Glomerular visceral epithelial cell (primary cell): ENCODE measurements at regions not wholly inside any gene's neighbourhood (a gene's known extent, or its start where the extent isn't known, plus 50 kb on each side); places are given as distances from the start of the nearest gene placed in this dataset.
"Not testable (repeated sequence)": the region's sequence is repeated elsewhere in the genome, so short reads cannot be mapped to it uniquely, and the experiment has no call there.

Source experiments
- DNase-seq: peaks from one replicate; pipeline ENCODE4 v3.0.0-alpha.2; 2016; ENCODE audit errors: extremely low spot score

- DNase-seq, result no peak
These were observed 308.1 kb upstream of the CTNNB1 start for GRCh38 chr3:40891186-40891585.

GRCh38 chr3:40895109-40895508 is 304.2 kb upstream of the CTNNB1 start:
- DNase-seq, result no peak

- DNase-seq, result peak; percentile 56
These were observed 300.0 kb upstream of the CTNNB1 start for GRCh38 chr3:40899286-40899712.

- DNase-seq, result no peak
These were observed 298.0 kb upstream of the CTNNB1 start for GRCh38 chr3:40901298-40901697.

- no peak for DNase-seq
These were observed 297.5 kb upstream of the CTNNB1 start for GRCh38 chr3:40901796-40902195.

GRCh38 chr3:40907907-40908465 is 291.3 kb upstream of the CTNNB1 start:
- not testable (repeated sequence) for DNase-seq

- no peak for DNase-seq
These were observed 290.7 kb upstream of the CTNNB1 start for GRCh38 chr3:40908612-40909011.

- no peak for DNase-seq
These were observed 288.0 kb upstream of the CTNNB1 start for GRCh38 chr3:40911264-40911663.

- DNase-seq, result peak; percentile 54
These were observed 287.4 kb upstream of the CTNNB1 start for GRCh38 chr3:40911928-40912327.

- no peak for DNase-seq
These were observed 286.8 kb upstream of the CTNNB1 start for GRCh38 chr3:40912461-40912860.

- DNase-seq, result no peak
These were observed 286.1 kb upstream of the CTNNB1 start for GRCh38 chr3:40913192-40913591.

- no peak for DNase-seq
These were observed 285.7 kb upstream of the CTNNB1 start for GRCh38 chr3:40913641-40914040.

- no peak for DNase-seq
These were observed 284.8 kb upstream of the CTNNB1 start for GRCh38 chr3:40914475-40914874.

GRCh38 chr3:40915346-40915865 is 283.9 kb upstream of the CTNNB1 start:
- no peak for DNase-seq

- peak; percentile 68 for DNase-seq
These were observed 279.3 kb upstream of the CTNNB1 start for GRCh38 chr3:40920041-40920440.

- DNase-seq, result no peak
These were observed 278.1 kb upstream of the CTNNB1 start for GRCh38 chr3:40921251-40921650.

- no peak for DNase-seq
These were observed 276.2 kb upstream of the CTNNB1 start for GRCh38 chr3:40923143-40923542.

GRCh38 chr3:40923651-40924050 is 275.7 kb upstream of the CTNNB1 start:
- no peak for DNase-seq

- DNase-seq, result no peak
These were observed 274.7 kb upstream of the CTNNB1 start for GRCh38 chr3:40924559-40925141.

- no peak for DNase-seq
These were observed 274.1 kb upstream of the CTNNB1 start for GRCh38 chr3:40925231-40925630.

GRCh38 chr3:40930131-40930538 is 269.2 kb upstream of the CTNNB1 start:
- peak; percentile 20 for DNase-seq

- no peak for DNase-seq
These were observed 268.5 kb upstream of the CTNNB1 start for GRCh38 chr3:40930756-40931155.

GRCh38 chr3:40938591-40938990 is 260.7 kb upstream of the CTNNB1 start:
- no peak for DNase-seq
